ENCODE measurements at regions not wholly inside any gene's neighbourhood (a gene's known extent, or its start where the extent isn't known, plus 50 kb on each side); places are given as distances from the start of the nearest gene placed in this dataset.

GRCh38 chr12:89252284-89252683 lies 100.0 kb downstream of the DUSP6 start:
- TF ChIP-seq, protein P1, sequence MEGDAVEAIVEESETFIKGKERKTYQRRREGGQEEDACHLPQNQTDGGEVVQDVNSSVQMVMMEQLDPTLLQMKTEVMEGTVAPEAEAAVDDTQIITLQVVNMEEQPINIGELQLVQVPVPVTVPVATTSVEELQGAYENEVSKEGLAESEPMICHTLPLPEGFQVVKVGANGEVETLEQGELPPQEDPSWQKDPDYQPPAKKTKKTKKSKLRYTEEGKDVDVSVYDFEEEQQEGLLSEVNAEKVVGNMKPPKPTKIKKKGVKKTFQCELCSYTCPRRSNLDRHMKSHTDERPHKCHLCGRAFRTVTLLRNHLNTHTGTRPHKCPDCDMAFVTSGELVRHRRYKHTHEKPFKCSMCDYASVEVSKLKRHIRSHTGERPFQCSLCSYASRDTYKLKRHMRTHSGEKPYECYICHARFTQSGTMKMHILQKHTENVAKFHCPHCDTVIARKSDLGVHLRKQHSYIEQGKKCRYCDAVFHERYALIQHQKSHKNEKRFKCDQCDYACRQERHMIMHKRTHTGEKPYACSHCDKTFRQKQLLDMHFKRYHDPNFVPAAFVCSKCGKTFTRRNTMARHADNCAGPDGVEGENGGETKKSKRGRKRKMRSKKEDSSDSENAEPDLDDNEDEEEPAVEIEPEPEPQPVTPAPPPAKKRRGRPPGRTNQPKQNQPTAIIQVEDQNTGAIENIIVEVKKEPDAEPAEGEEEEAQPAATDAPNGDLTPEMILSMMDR (IDR thresholded peaks at IDR 0.05; ENCODE audit: insufficient read depth in 1 of 2, low read depth in 1 of 2, low read length in 1 of 2, severe bottlenecking in 1 of 2, unreplicated experiment in 1 of 2): no peak
- Histone ChIP-seq H3K9me3 (no peaks in the 10 kb centered on the region), H3K4me1 (no peaks in the 10 kb centered on the region), H3K36me3 (ENCODE audit: control insufficient read depth, insufficient read depth, low read length) (no peaks in the 10 kb centered on the region), H3K4me3 (ENCODE audit: low read depth, low read length) (no peak overlapping the region), H3K27me3 (replicated peaks; ENCODE audit: control insufficient read depth, insufficient read depth, low read length) (no peaks in the 10 kb centered on the region; the same call in 1 of the 2 replicates)
- ChIA-PET POLR2A (interaction anchor here (0.6 kb wide), 1 partner anchor 97 kb away, joined by 4 read pairs; no protein-coding TSS in a partner anchor), CTCF (interaction anchor here (0.6 kb wide), 1 partner anchor 164 kb away, joined by 3 read pairs; no protein-coding TSS in a partner anchor)
- DNase-seq: no peak
- H3K36me3 Mint-ChIP-seq (ENCODE audit: insufficient read depth, unreplicated experiment): no peaks in the 10 kb centered on the region
- no peaks in the 10 kb centered on the region for H3K27me3 Mint-ChIP-seq (ENCODE audit: insufficient read depth, unreplicated experiment)
- no peak overlapping the region for H3K27ac Mint-ChIP-seq (ENCODE audit: unreplicated experiment)
- BruUV-seq (replicated peaks): no TSS peak
- no peak overlapping the region for H3K4me3 Mint-ChIP-seq (ENCODE audit: unreplicated experiment)
- no peaks in the 10 kb centered on the region for H3K4me1 Mint-ChIP-seq (ENCODE audit: low read depth, unreplicated experiment)
- intact Hi-C loops (cut with micrococcal nuclease; ENCODE audit: unreplicated experiment): no loop called here
- no peaks in the 10 kb centered on the region for H3K9me3 Mint-ChIP-seq (ENCODE audit: unreplicated experiment)

- Mint-ChIP-seq H3K27ac (ENCODE audit: unreplicated experiment) (no peak overlapping the region), H3K4me1 (ENCODE audit: low read depth, unreplicated experiment) (no peaks in the 10 kb centered on the region), H3K27me3 (ENCODE audit: insufficient read depth, unreplicated experiment) (no peaks in the 10 kb centered on the region), H3K9me3 (ENCODE audit: unreplicated experiment) (no peaks in the 10 kb centered on the region), H3K36me3 (ENCODE audit: insufficient read depth, unreplicated experiment) (no peaks in the 10 kb centered on the region), H3K4me3 (ENCODE audit: unreplicated experiment) (no peak overlapping the region)
- intact Hi-C loops (cut with micrococcal nuclease; ENCODE audit: unreplicated experiment): no loop called here
- TF ChIP-seq, protein P1 (IDR thresholded peaks at IDR 0.05; ENCODE audit: insufficient read depth in 1 of 2, low read depth in 1 of 2, low read length in 1 of 2, severe bottlenecking in 1 of 2, unreplicated experiment in 1 of 2): no peak
- H3K36me3 ChIP-seq (ENCODE audit: control insufficient read depth, insufficient read depth, low read length): no peaks in the 10 kb centered on the region
- no peaks in the 10 kb centered on the region for H3K4me1 ChIP-seq
- ChIA-PET CTCF (interaction anchor here (0.6 kb wide), 1 partner anchor 163 kb away, joined by 3 read pairs; no protein-coding TSS in a partner anchor), POLR2A (no interaction called here)
- no peak overlapping the region for H3K4me3 ChIP-seq (ENCODE audit: low read depth, low read length)
- DNase-seq: no peak
- H3K9me3 ChIP-seq: no peaks in the 10 kb centered on the region
- H3K27me3 ChIP-seq (replicated peaks; ENCODE audit: control insufficient read depth, insufficient read depth, low read length): no peaks in the 10 kb centered on the region; the same call in 1 of the 2 replicates
- BruUV-seq (replicated peaks): no TSS peak
These were observed 100.7 kb downstream of the DUSP6 start for GRCh38 chr12:89251342-89252271.

DNA sequence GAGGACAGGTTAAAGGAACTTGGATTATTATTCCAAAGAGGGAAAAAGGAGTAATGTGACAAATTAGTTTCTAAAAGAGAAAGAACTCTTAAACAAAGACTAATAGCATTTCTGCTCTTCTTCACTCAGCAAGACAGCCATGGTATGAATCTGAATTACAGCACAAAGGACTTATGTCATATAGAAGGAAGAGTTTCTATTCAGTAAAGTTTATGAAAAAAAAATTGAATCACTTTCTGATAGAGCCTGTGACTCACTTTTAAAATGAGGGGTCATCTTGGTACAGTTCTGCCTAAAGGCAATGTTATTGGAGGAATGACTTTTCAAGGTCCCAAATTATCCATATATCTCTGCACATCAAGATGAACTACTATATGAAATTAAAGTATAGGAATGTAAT lies 101.7 kb downstream of the DUSP6 start:
- TF ChIP-seq, protein P1 (IDR thresholded peaks at IDR 0.05; ENCODE audit: insufficient read depth in 1 of 2, low read depth in 1 of 2, low read length in 1 of 2, severe bottlenecking in 1 of 2, unreplicated experiment in 1 of 2): no peak
- no peaks in the 10 kb centered on the region for H3K27me3 Mint-ChIP-seq (ENCODE audit: insufficient read depth, unreplicated experiment)
- no peaks in the 10 kb centered on the region for H3K36me3 Mint-ChIP-seq (ENCODE audit: insufficient read depth, unreplicated experiment)
- Histone ChIP-seq H3K36me3 (ENCODE audit: control insufficient read depth, insufficient read depth, low read length) (no peaks in the 10 kb centered on the region), H3K9me3 (no peaks in the 10 kb centered on the region), H3K4me1 (no peaks in the 10 kb centered on the region), H3K27me3 (replicated peaks; ENCODE audit: control insufficient read depth, insufficient read depth, low read length) (no peaks in the 10 kb centered on the region; the same call in 1 of the 2 replicates), H3K4me3 (ENCODE audit: low read depth, low read length) (no peak overlapping the region)
- ChIA-PET POLR2A (no interaction called here), CTCF (no interaction called here)
- no peaks in the 10 kb centered on the region for H3K9me3 Mint-ChIP-seq (ENCODE audit: unreplicated experiment)
- no peak overlapping the region for H3K4me3 Mint-ChIP-seq (ENCODE audit: unreplicated experiment)
- no peaks in the 10 kb centered on the region for H3K4me1 Mint-ChIP-seq (ENCODE audit: low read depth, unreplicated experiment)
- intact Hi-C loops (cut with micrococcal nuclease; ENCODE audit: unreplicated experiment): no loop called here
- no peak for DNase-seq
- H3K27ac Mint-ChIP-seq (ENCODE audit: unreplicated experiment): no peak overlapping the region
- no TSS peak for BruUV-seq (replicated peaks)

All from Caco-2 (cell line).